GM12878 (cell line): ENCODE measurements at regions not wholly inside any gene's neighbourhood (a gene's known extent, or its start where the extent isn't known, plus 50 kb on each side); places are given as distances from the start of the nearest gene placed in this dataset.

Experiments used
- ATAC-seq: fragments of 200-7000 bp; cut with Tn5 transposase; 3 replicates; pipeline ENCODE4 v1.9.1; 2020; ENCODE audit warnings: mild to moderate bottlenecking, moderate library complexity
- BruUV-seq: library from RNA; stranded (reverse); fragments of 400-500 nt; replicated peaks from 2 replicates; lab custom pipeline; 2021; lab: Mats Ljungman, UMichigan
- CTCF ChIA-PET: fragments of 300-600 bp; sonication (Branson Sonifier 250); formaldehyde crosslinking; extraction: SDS; loops from one replicate; lab custom pipeline; 2021; ENCODE audit warnings: inconsistent platforms; lab: Yijun Ruan, JAX
- POLR2A ChIA-PET: fragments of 350-600 bp; formaldehyde crosslinking; extraction: SDS; loops from one replicate; lab custom pipeline; 2021; ENCODE audit warnings: inconsistent platforms; lab: Charles Lee
- RAD21 ChIA-PET: fragments of 300-600 bp; sonication (Branson Sonifier 250); formaldehyde crosslinking; loops from one replicate; lab custom pipeline; 2023; ENCODE audit warnings: antibody characterized with exemption; ENCODE audit not compliant: unreplicated experiment; lab: Charles Lee
- SMC1A ChIA-PET: fragments of 300-600 bp; sonication (Branson Sonifier 250); formaldehyde crosslinking; loops from one replicate; lab custom pipeline; 2023; ENCODE audit not compliant: unreplicated experiment, uncharacterized antibody; lab: Charles Lee
- DNase-seq: peaks from one replicate; pipeline ENCODE4 v3.0.0-alpha.2; 2011; ENCODE audit warnings: low read depth, low spot score
- FAIRE-seq: peaks from 3 replicates; lab custom pipeline; 2011; peaks lifted over from hg19 to GRCh38; lab: Jason Lieb, UNC
- H2AFZ ChIP-seq: 2 replicates; pipeline ENCODE4 v1.6.0; 2011; ENCODE audit warnings: low read depth, low read length, control low read depth; ENCODE audit not compliant: control insufficient read depth
- H3K27ac ChIP-seq: 2 replicates; pipeline ENCODE4 v1.5.1; 2011; ENCODE audit warnings: control low read depth; ENCODE audit not compliant: control insufficient read depth, insufficient read depth
- H3K27me3 ChIP-seq, 2 experiments: replicated peaks in 1 of 2; 2 replicates each; pipeline versions ENCODE4 v1.6.0 to v1.6.1; 2011; ENCODE audit warnings: low read length in 1 of 2; ENCODE audit not compliant: control insufficient read depth in 2 of 2, insufficient read depth in 2 of 2
- H3K36me3 ChIP-seq, 2 experiments: 2 replicates each; pipeline ENCODE4 v1.5.1; 2011; ENCODE audit warnings: low read length in 1 of 2; ENCODE audit not compliant: control insufficient read depth in 2 of 2, insufficient read depth in 2 of 2
- H3K4me1 ChIP-seq: 2 replicates; pipeline ENCODE4 v1.6.1; 2011; ENCODE audit warnings: mild to moderate bottlenecking, low read length, moderate library complexity, mixed read lengths; ENCODE audit not compliant: control insufficient read depth, insufficient read depth
- H3K4me2 ChIP-seq: 2 replicates; pipeline ENCODE4 v1.6.0; 2011; ENCODE audit warnings: control low read depth; ENCODE audit not compliant: control insufficient read depth, insufficient read depth
- H3K4me3 ChIP-seq: fragments of 200-600 bp; sonication (generic); 2 replicates; pipeline ENCODE4 v1.5.1; 2016
- H3K79me2 ChIP-seq: 2 replicates; pipeline ENCODE4 v1.6.0; 2011; ENCODE audit warnings: low read length; ENCODE audit not compliant: control insufficient read depth, insufficient read depth
- H3K9ac ChIP-seq: 2 replicates; pipeline ENCODE4 v1.8.0; 2011; ENCODE audit warnings: low read length, control low read depth, mixed read lengths; ENCODE audit not compliant: control insufficient read depth, insufficient read depth
- H3K9me3 ChIP-seq: replicated peaks from 3 replicates; pipeline ENCODE4 v1.5.1; 2011; ENCODE audit warnings: mild to moderate bottlenecking, low read length; ENCODE audit not compliant: control insufficient read depth, insufficient read depth
- H4K20me1 ChIP-seq: 2 replicates; pipeline ENCODE4 v1.6.0; 2011; ENCODE audit not compliant: control insufficient read depth, insufficient read depth
- BHLHE40 ChIP-seq, 2 experiments: fragments of 450-650 bp in 1 of 2; IDR thresholded peaks; 2 replicates each; pipeline ENCODE4 v1.6.1; 2011 to 2017; ENCODE audit warnings: low read depth in 2 of 2, borderline replicate concordance in 1 of 2, improper control_type of control experiment in 1 of 2, low read length in 1 of 2, mild to moderate bottlenecking in 1 of 2
- HDAC2 ChIP-seq: fragments of 200-600 bp; sonication (generic); IDR thresholded peaks from 2 replicates; pipeline ENCODE4 v1.6.1; 2017
- IKZF1 ChIP-seq: fragments of 450-650 bp; conservative IDR thresholded peaks from 2 replicates; pipeline ENCODE4 v1.6.1; 2017; ENCODE audit warnings: antibody characterized with exemption, mild to moderate bottlenecking
- IKZF2 ChIP-seq, 2 experiments: fragments of 450-650 bp; IDR thresholded peaks; 2 replicates each; pipeline ENCODE4 v1.6.1; 2017; ENCODE audit warnings: mild to moderate bottlenecking in 2 of 2, moderate library complexity in 2 of 2
- JUNB ChIP-seq: IDR thresholded peaks from 2 replicates; pipeline ENCODE4 v1.6.1; 2016; ENCODE audit warnings: antibody characterized with exemption, mild to moderate bottlenecking
- JUND ChIP-seq: IDR thresholded peaks from 2 replicates; pipeline ENCODE4 v1.6.1; 2012; ENCODE audit warnings: low read depth, mild to moderate bottlenecking, low read length, improper control_type of control experiment, moderate library complexity
- NFYB ChIP-seq: IDR thresholded peaks from 2 replicates; pipeline ENCODE4 v1.6.1; 2011; ENCODE audit warnings: low read depth, mild to moderate bottlenecking, low read length, improper control_type of control experiment, moderate library complexity; ENCODE audit not compliant: insufficient read depth
- NR2C1 ChIP-seq: fragments of 450-650 bp; IDR thresholded peaks from 2 replicates; pipeline ENCODE4 v1.6.1; 2017; ENCODE audit warnings: antibody characterized with exemption, mild to moderate bottlenecking, moderate library complexity
- NR2C2 ChIP-seq: IDR thresholded peaks from 2 replicates; pipeline ENCODE4 v1.6.1; 2011; ENCODE audit warnings: borderline replicate concordance, low read depth; ENCODE audit not compliant: control insufficient read depth, insufficient read length
- POLR2A ChIP-seq: IDR thresholded peaks from 2 replicates; pipeline ENCODE4 v1.6.1; 2011; ENCODE audit warnings: low read depth, mild to moderate bottlenecking, low read length
- RAD21 ChIP-seq: IDR thresholded peaks from 2 replicates; pipeline ENCODE4 v1.6.1; 2011; ENCODE audit warnings: mild to moderate bottlenecking, low read depth, low read length, moderate library complexity; ENCODE audit not compliant: insufficient read depth
- RCOR1 ChIP-seq: conservative IDR thresholded peaks from 2 replicates; pipeline ENCODE4 v1.6.1; 2012; ENCODE audit warnings: low read depth, low read length, improper control_type of control experiment
- SIN3A ChIP-seq: IDR thresholded peaks from 2 replicates; pipeline ENCODE4 v1.6.1; 2012; ENCODE audit warnings: low read depth, low read length, improper control_type of control experiment
- ZBED1 ChIP-seq: IDR thresholded peaks from 2 replicates; pipeline ENCODE4 v1.6.1; 2016; ENCODE audit warnings: borderline replicate concordance
- ZNF217 ChIP-seq: fragments of 450-650 bp; IDR thresholded peaks from 2 replicates; pipeline ENCODE4 v1.6.1; 2017; ENCODE audit warnings: antibody characterized with exemption, mild to moderate bottlenecking
- ZNF384 ChIP-seq: IDR thresholded peaks from 2 replicates; pipeline ENCODE4 v1.6.1; 2012; ENCODE audit warnings: low read depth, mild to moderate bottlenecking, low read length, improper control_type of control experiment, borderline replicate concordance
- WGBS: methylation state at CpG from one replicate; pipeline ENCODE4 v1.1.6; 2016; ENCODE audit warnings: low lambda C conversion rate; ENCODE audit not compliant: insufficient replicate concordance, insufficient coverage; ENCODE audit errors: missing lambda C conversion rate; 5-methylcytosine and 5-hydroxymethylcytosine counted together
- in situ Hi-C: fragments of 300-500 bp; cut with MboI; formaldehyde crosslinking; loops from 9 replicates; pipeline ENCODE4 v1.14.3; 2018; ENCODE audit warnings: mixed read lengths
- intact Hi-C: fragments of 100-400 bp; cut with micrococcal nuclease; formaldehyde crosslinking; loops from one replicate; pipeline ENCODE4 v1.14.2; 2022; ENCODE audit not compliant: unreplicated experiment
- TF ChIP-seq, protein P1 (sequence below): fragments of 150-350 bp; IDR thresholded peaks from 2 replicates; pipeline ENCODE4 v1.6.1; 2014; ENCODE audit warnings: mild to moderate bottlenecking, low read depth, low read length
- TF ChIP-seq, protein P2 (sequence below): IDR thresholded peaks from 2 replicates; pipeline ENCODE4 v1.6.1; 2011; ENCODE audit warnings: borderline replicate concordance, low read depth, mild to moderate bottlenecking, moderate library complexity, low read length; ENCODE audit not compliant: insufficient read depth, poor library complexity, severe bottlenecking
- TF ChIP-seq, protein P3 (sequence below): fragments of 450-650 bp; formaldehyde crosslinking; IDR thresholded peaks from 2 replicates; pipeline ENCODE4 v1.5.0; 2022; ENCODE audit warnings: mild to moderate bottlenecking, missing genetic modification characterization

DNA sequence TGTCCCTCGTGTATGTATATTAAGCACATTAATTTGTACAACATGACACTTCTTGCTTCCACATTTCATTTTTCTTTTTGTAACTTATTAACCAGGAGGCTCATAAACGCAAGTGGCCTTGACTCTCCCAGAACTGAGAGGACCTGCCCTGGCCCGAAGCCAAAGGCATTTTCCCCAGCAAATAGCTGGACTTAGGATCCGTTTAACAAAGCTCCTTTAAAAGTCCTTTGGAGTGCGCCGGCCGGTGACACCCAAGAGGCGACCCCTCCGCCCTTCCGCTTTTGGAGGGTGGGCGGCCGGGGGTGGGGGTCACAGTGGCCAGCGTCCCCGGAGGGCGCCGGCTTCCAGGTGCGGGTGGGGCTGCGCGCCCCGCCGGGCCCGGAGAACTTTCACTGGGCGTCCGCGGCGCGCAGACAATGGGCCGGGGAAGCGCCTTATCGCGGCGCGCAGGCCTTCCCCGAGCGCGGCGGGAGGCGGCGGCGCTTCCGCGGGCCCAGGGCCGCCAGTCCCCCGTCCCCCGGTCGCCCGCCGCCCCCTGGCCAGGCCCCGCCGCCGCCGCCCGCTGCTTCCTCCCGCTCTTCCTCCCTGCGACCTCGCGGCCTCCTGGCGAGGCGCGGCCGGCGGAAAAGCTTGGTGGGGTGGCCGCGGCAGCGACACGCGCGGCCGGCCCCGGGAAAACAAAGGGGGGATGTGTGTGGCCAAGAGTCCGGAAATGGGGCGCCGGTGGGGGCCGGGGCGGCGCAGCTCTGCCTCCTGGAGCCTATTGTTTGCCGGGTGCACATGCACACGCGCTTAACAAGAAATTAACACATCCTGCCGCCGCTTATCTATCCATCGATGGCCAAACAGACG lies 613.4 kb downstream of the MCTP2 start:
- Histone ChIP-seq H3K9me3 (no peaks in the 10 kb centered on the region), H3K4me3 (no peak overlapping the region), H3K27ac (no peak overlapping the region), H3K27me3 (no peaks in the 10 kb centered on the region), H3K79me2 (no peaks in the 10 kb centered on the region), H3K9ac (no peak overlapping the region), H3K4me1 (no peaks in the 10 kb centered on the region), H3K4me2 (no peak overlapping the region), H3K36me3 (no peaks in the 10 kb centered on the region), H4K20me1 (no peaks in the 10 kb centered on the region), H2AFZ (no peak overlapping the region)
- POLR2A ChIA-PET, result no interaction called here
- in situ Hi-C loops, result no loop called here
- no peak for DNase-seq
- no peak for FAIRE-seq
- SMC1A ChIA-PET, result no interaction called here
- no peak for ATAC-seq
- intact Hi-C loops, result no loop called here
- CTCF ChIA-PET, result no interaction called here
- WGBS, result 22% methylated on average over 36 of the region's 83 CpGs
- no TSS peak for BruUV-seq
- TF ChIP-seq NR2C1 (no peak), SIN3A (no peak), ZBED1 (no peak), NFYB (no peak), ZNF384 (no peak), NR2C2 (no peak), RCOR1 (no peak), JUNB (no peak), ZNF217 (no peak), IKZF1 (no peak), JUND (no peak), IKZF2 (IDR thresholded peaks at IDR 0.05) (no peak), HDAC2 (no peak), RAD21 (no peak), BHLHE40 (IDR thresholded peaks at IDR 0.05; ENCODE audit: borderline replicate concordance in 1 of 2, low read depth in 2 of 2, low read length in 1 of 2) (no peak), POLR2A (no peak)
- TF ChIP-seq, protein P1, sequence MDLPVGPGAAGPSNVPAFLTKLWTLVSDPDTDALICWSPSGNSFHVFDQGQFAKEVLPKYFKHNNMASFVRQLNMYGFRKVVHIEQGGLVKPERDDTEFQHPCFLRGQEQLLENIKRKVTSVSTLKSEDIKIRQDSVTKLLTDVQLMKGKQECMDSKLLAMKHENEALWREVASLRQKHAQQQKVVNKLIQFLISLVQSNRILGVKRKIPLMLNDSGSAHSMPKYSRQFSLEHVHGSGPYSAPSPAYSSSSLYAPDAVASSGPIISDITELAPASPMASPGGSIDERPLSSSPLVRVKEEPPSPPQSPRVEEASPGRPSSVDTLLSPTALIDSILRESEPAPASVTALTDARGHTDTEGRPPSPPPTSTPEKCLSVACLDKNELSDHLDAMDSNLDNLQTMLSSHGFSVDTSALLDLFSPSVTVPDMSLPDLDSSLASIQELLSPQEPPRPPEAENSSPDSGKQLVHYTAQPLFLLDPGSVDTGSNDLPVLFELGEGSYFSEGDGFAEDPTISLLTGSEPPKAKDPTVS, result no peak
- TF ChIP-seq, protein P2, sequence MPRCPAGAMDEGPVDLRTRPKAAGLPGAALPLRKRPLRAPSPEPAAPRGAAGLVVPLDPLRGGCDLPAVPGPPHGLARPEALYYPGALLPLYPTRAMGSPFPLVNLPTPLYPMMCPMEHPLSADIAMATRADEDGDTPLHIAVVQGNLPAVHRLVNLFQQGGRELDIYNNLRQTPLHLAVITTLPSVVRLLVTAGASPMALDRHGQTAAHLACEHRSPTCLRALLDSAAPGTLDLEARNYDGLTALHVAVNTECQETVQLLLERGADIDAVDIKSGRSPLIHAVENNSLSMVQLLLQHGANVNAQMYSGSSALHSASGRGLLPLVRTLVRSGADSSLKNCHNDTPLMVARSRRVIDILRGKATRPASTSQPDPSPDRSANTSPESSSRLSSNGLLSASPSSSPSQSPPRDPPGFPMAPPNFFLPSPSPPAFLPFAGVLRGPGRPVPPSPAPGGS, result no peak
- TF ChIP-seq, protein P3, sequence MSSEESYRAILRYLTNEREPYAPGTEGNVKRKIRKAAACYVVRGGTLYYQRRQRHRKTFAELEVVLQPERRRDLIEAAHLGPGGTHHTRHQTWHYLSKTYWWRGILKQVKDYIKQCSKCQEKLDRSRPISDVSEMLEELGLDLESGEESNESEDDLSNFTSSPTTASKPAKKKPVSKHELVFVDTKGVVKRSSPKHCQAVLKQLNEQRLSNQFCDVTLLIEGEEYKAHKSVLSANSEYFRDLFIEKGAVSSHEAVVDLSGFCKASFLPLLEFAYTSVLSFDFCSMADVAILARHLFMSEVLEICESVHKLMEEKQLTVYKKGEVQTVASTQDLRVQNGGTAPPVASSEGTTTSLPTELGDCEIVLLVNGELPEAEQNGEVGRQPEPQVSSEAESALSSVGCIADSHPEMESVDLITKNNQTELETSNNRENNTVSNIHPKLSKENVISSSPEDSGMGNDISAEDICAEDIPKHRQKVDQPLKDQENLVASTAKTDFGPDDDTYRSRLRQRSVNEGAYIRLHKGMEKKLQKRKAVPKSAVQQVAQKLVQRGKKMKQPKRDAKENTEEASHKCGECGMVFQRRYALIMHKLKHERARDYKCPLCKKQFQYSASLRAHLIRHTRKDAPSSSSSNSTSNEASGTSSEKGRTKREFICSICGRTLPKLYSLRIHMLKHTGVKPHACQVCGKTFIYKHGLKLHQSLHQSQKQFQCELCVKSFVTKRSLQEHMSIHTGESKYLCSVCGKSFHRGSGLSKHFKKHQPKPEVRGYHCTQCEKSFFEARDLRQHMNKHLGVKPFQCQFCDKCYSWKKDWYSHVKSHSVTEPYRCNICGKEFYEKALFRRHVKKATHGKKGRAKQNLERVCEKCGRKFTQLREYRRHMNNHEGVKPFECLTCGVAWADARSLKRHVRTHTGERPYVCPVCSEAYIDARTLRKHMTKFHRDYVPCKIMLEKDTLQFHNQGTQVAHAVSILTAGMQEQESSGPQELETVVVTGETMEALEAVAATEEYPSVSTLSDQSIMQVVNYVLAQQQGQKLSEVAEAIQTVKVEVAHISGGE, result no peak
- RAD21 ChIA-PET, result no interaction called here
